ENCODE measurements at regions not wholly inside any gene's neighbourhood (a gene's known extent, or its start where the extent isn't known, plus 50 kb on each side); places are given as distances from the start of the nearest gene placed in this dataset.

DNA sequence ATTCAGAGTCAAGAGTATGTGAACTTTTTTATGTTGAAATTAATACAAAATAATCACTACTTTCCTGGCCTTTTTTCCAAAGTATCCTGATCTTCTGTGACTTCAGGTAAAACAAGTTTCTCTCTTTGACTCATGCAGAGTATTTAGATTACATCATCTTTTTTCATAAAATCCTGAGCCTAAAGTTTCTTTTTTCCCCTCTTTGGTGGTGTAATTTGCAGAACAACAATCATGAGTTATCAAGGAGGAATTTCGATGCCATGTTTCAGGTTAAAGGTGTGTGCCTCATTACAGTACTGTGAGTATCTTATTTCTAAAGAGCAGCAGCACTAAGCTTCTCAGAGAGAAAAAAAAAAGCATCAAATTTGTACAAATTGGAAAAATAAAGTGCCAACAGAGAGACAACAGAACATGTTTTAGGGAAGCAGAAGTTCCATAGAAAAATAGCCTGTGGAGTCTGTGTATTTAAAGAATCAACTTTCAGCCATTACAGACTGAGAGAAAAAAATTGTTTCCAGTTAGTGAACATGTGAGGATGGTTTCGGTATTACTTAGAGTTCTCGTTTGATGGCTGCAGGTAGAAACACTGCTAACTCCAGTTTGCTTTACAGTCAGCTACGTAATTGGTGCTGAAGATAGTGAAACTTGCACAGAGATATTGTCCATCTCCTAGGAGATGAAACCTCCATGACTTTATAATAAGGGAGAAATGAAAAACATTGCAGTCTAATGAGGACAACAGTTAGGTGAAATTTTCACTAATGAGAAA, 78.1 kb upstream of the PCDH9 start:
- no peak overlapping the region for H3K4me2 ChIP-seq
- no peaks in the 10 kb centered on the region for H3K27me3 ChIP-seq
- H3K9me3 Mint-ChIP-seq: no peaks in the 10 kb centered on the region
- no peaks in the 10 kb centered on the region for H4K20me1 ChIP-seq (ENCODE audit: low read depth)
- TF ChIP-seq EZH2phosphoT487 (IDR thresholded peaks at IDR 0.05): no peak
- TF ChIP-seq EZH2 (IDR thresholded peaks at IDR 0.05): no peak
- H3K9me3 ChIP-seq (ENCODE audit: low read depth): no peaks in the 10 kb centered on the region
- H3K27ac Mint-ChIP-seq: no peak overlapping the region
- H3K4me1 ChIP-seq: no peaks in the 10 kb centered on the region
- H3F3A ChIP-seq (ENCODE audit: low read depth): no peaks in the 10 kb centered on the region
- no peaks in the 10 kb centered on the region for H3K4me1 Mint-ChIP-seq
- no peaks in the 10 kb centered on the region for H3K36me3 ChIP-seq
- H3K27ac ChIP-seq: no peak overlapping the region
- no peak overlapping the region for H3K4me3 Mint-ChIP-seq
- no peak for DNase-seq (ENCODE audit: low spot score)
- H3K27me3 Mint-ChIP-seq (ENCODE audit: insufficient read depth, low read depth): no peaks in the 10 kb centered on the region
- H2AFZ ChIP-seq (replicated peaks): peak overlapping the region; percentile 12
- H3K79me2 ChIP-seq (ENCODE audit: low read depth): no peaks in the 10 kb centered on the region
- H3K4me3 ChIP-seq: no peak overlapping the region
- no peaks in the 10 kb centered on the region for H3K36me3 Mint-ChIP-seq
- H3K9ac ChIP-seq: no peak overlapping the region

DNA sequence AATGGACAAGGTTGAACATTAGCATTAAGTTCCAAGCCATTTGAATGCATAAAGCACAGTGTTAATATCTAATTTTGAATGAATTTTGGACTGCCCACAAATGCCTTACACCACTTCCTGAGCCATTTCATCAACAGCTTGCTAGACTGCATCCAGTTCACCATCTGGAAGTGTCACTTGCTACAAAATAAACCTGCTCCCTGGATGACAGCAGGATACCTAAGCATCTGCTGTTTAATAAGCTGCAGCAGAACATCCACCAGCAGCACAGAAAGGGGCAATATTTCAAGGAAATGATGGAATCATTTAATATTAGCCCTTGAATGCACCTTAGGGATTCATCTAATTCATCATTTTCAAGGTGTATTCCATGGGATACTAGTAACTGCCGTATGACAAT, 76.6 kb upstream of the PCDH9 start:
- no peaks in the 10 kb centered on the region for H3K9me3 ChIP-seq (ENCODE audit: low read depth)
- no peaks in the 10 kb centered on the region for H3K27me3 ChIP-seq
- H3K9me3 Mint-ChIP-seq: no peaks in the 10 kb centered on the region
- H2AFZ ChIP-seq (replicated peaks): no peak overlapping the region
- no peaks in the 10 kb centered on the region for H4K20me1 ChIP-seq (ENCODE audit: low read depth)
- H3K4me3 Mint-ChIP-seq: no peak overlapping the region
- no peaks in the 10 kb centered on the region for H3F3A ChIP-seq (ENCODE audit: low read depth)
- no peak for DNase-seq (ENCODE audit: low spot score)
- H3K4me1 ChIP-seq: no peaks in the 10 kb centered on the region
- TF ChIP-seq CTCF (IDR thresholded peaks at IDR 0.05) (no peak), EZH2 (IDR thresholded peaks at IDR 0.05) (no peak)
- H3K4me2 ChIP-seq: no peak overlapping the region
- H3K9ac ChIP-seq: no peak overlapping the region
- H3K79me2 ChIP-seq (ENCODE audit: low read depth): no peaks in the 10 kb centered on the region
- no peak overlapping the region for H3K27ac ChIP-seq
- no peak overlapping the region for H3K4me3 ChIP-seq
- H3K27ac Mint-ChIP-seq: no peak overlapping the region
- no peaks in the 10 kb centered on the region for H3K36me3 ChIP-seq
- no peaks in the 10 kb centered on the region for H3K36me3 Mint-ChIP-seq
- H3K27me3 Mint-ChIP-seq (ENCODE audit: insufficient read depth, low read depth): no peaks in the 10 kb centered on the region
- no peaks in the 10 kb centered on the region for H3K4me1 Mint-ChIP-seq

- DNase-seq (ENCODE audit: low spot score): no peak
- no peaks in the 10 kb centered on the region for H3K9me3 Mint-ChIP-seq
Measured at GRCh38 chr13:67303661-67304333, 73.7 kb upstream of the PCDH9 start.

More at GRCh38 chr13:67303661-67304333, 73.7 kb upstream of the PCDH9 start:
- Histone ChIP-seq H3F3A (ENCODE audit: low read depth) (no peaks in the 10 kb centered on the region), H3K27ac (no peak overlapping the region), H3K27me3 (no peaks in the 10 kb centered on the region), H3K4me2 (no peak overlapping the region), H4K20me1 (ENCODE audit: low read depth) (no peaks in the 10 kb centered on the region), H3K4me1 (no peaks in the 10 kb centered on the region), H3K36me3 (no peaks in the 10 kb centered on the region), H3K79me2 (ENCODE audit: low read depth) (no peaks in the 10 kb centered on the region), H3K9me3 (ENCODE audit: low read depth) (no peaks in the 10 kb centered on the region), H3K9ac (no peak overlapping the region), H3K4me3 (no peak overlapping the region), H2AFZ (replicated peaks) (no peak overlapping the region)
- TF ChIP-seq EZH2 (IDR thresholded peaks at IDR 0.05): no peak
- no peak for TF ChIP-seq EZH2phosphoT487 (IDR thresholded peaks at IDR 0.05)
- TF ChIP-seq CTCF (IDR thresholded peaks at IDR 0.05): no peak
- H3K4me3 Mint-ChIP-seq: no peak overlapping the region
- H3K27me3 Mint-ChIP-seq (ENCODE audit: insufficient read depth, low read depth): no peaks in the 10 kb centered on the region
- no peaks in the 10 kb centered on the region for H3K4me1 Mint-ChIP-seq
- no peaks in the 10 kb centered on the region for H3K36me3 Mint-ChIP-seq
- H3K27ac Mint-ChIP-seq: no peak overlapping the region

Data from neural progenitor cell (in vitro differentiated cells).